C4-2B (cell line): ENCODE measurements at regions not wholly inside any gene's neighbourhood (a gene's known extent, or its start where the extent isn't known, plus 50 kb on each side); places are given as distances from the start of the nearest gene placed in this dataset.

Experiments used
- H3K27ac ChIP-seq: fragments of 450-650 bp; 2 replicates; pipeline ENCODE4 v1.5.1; 2017
- CTCF ChIP-seq: fragments of 450-650 bp; conservative IDR thresholded peaks from 2 replicates; pipeline ENCODE4 v1.5.1; 2017; ENCODE audit warnings: mild to moderate bottlenecking
- ZFX ChIP-seq: fragments of 450-650 bp; IDR thresholded peaks from 2 replicates; pipeline ENCODE4 v1.6.1; 2017

- H3K27ac ChIP-seq = no peak overlapping the region
- no peak for TF ChIP-seq ZFX
- no peak for TF ChIP-seq CTCF
Measured at GRCh38 chr2:116585669-116586327, 1228.7 kb upstream of the DDX18 start.

GRCh38 chr2:116586328-116586689, 1228.2 kb upstream of the DDX18 start:
- TF ChIP-seq CTCF (no peak), ZFX (no peak)
- no peak overlapping the region for H3K27ac ChIP-seq
